ENCODE measurements at regions not wholly inside any gene's neighbourhood (a gene's known extent, or its start where the extent isn't known, plus 50 kb on each side); places are given as distances from the start of the nearest gene placed in this dataset.

GRCh38 chr12:124718458-124718857 lies 145.2 kb downstream of the SCARB1 start:
- H3K36me3 ChIP-seq, result no peaks in the 10 kb centered on the region
- H3K4me3 ChIP-seq, result no peak overlapping the region
- no peak overlapping the region for H3K27ac ChIP-seq
- H3K27me3 ChIP-seq, result no peaks in the 10 kb centered on the region
- 83 to 91% methylated on average over 8 of the region's 8 CpGs for WGBS, 2 donors (ENCODE audit: low coverage in 1 of 2)
- H3K9me3 ChIP-seq, result no peaks in the 10 kb centered on the region
- peaks cover 0 to 42% (median 17%) of the 10 kb centered on the region in 3 donors for H3K4me1 ChIP-seq
- TF ChIP-seq POLR2A (IDR thresholded peaks at IDR 0.05) (no peak), POLR2AphosphoS5 (IDR thresholded peaks at IDR 0.05) (no peak), EP300 (IDR thresholded peaks at IDR 0.05) (no peak), CTCF (IDR thresholded peaks at IDR 0.05) (no peak)
- ATAC-seq, result no peak

- H3K4me3 ChIP-seq, result no peak overlapping the region
- H3K27ac ChIP-seq, result no peak overlapping the region
- peaks cover 0 to 46% (median 21%) of the 10 kb centered on the region in 3 donors for H3K4me1 ChIP-seq
- ATAC-seq, result no peak
- no peaks in the 10 kb centered on the region for H3K27me3 ChIP-seq
- H3K9me3 ChIP-seq, result no peaks in the 10 kb centered on the region
- no peaks in the 10 kb centered on the region for H3K36me3 ChIP-seq
- TF ChIP-seq EP300 (IDR thresholded peaks at IDR 0.05), result no peak
- 81 to 89% methylated on average over 4 to 14 of the region's 14 CpGs for WGBS, 2 donors (ENCODE audit: low coverage in 1 of 2)
Observed at GRCh38 chr12:124718036-124718435, 145.6 kb downstream of the SCARB1 start.

- peaks cover 0 to 50% (median 21%) of the 10 kb centered on the region in 3 donors for H3K4me1 ChIP-seq
Observed at GRCh38 chr12:124717318-124717717, 146.3 kb downstream of the SCARB1 start.

GRCh38 chr12:124716208-124717130 lies 147.2 kb downstream of the SCARB1 start:
- Histone ChIP-seq H3K4me3 (no peak overlapping the region), H3K27ac (no peak overlapping the region), H3K36me3 (no peaks in the 10 kb centered on the region), H3K27me3 (no peaks in the 10 kb centered on the region), H3K9me3 (no peaks in the 10 kb centered on the region), H3K4me1 (peaks cover 0 to 44% (median 21%) of the 10 kb centered on the region in 3 donors)
- no peak for TF ChIP-seq CTCF (IDR thresholded peaks at IDR 0.05)
- TF ChIP-seq EP300 (IDR thresholded peaks at IDR 0.05), result no peak
- whole genome bisulfite sequencing, 2 donors (ENCODE audit: low coverage in 1 of 2), result 83% methylated on average over 6 of the region's 22 CpGs; no CpG with 5 or more reads in 1 of the 2 donors
- ATAC-seq, result no peak

More at GRCh38 chr12:124717318-124717717, 146.3 kb downstream of the SCARB1 start:
- Histone ChIP-seq H3K27me3 (no peaks in the 10 kb centered on the region), H3K36me3 (no peaks in the 10 kb centered on the region), H3K27ac (no peak overlapping the region), H3K4me3 (no peak overlapping the region), H3K9me3 (no peaks in the 10 kb centered on the region)
- WGBS, 2 donors (ENCODE audit: low coverage in 1 of 2), result 83 to 90% methylated on average over 1 to 2 of the region's 4 CpGs
- no peak for ATAC-seq
- TF ChIP-seq CTCF (IDR thresholded peaks at IDR 0.05) (no peak), POLR2A (IDR thresholded peaks at IDR 0.05) (no peak), POLR2AphosphoS5 (IDR thresholded peaks at IDR 0.05) (no peak), EP300 (IDR thresholded peaks at IDR 0.05) (no peak)

- Histone ChIP-seq H3K27ac (no peak overlapping the region), H3K4me3 (no peak overlapping the region), H3K9me3 (no peaks in the 10 kb centered on the region), H3K4me1 (peaks cover 0 to 36% (median 13%) of the 10 kb centered on the region in 3 donors), H3K36me3 (no peaks in the 10 kb centered on the region), H3K27me3 (no peaks in the 10 kb centered on the region)
- WGBS, 2 donors (ENCODE audit: low coverage in 1 of 2), result 63 to 85% methylated on average over 2 to 5 of the region's 15 CpGs
- no peak for TF ChIP-seq POLR2A (IDR thresholded peaks at IDR 0.05)
- TF ChIP-seq POLR2AphosphoS5 (IDR thresholded peaks at IDR 0.05), result no peak
- TF ChIP-seq EP300 (IDR thresholded peaks at IDR 0.05), result no peak
- TF ChIP-seq CTCF (IDR thresholded peaks at IDR 0.05), result no peak
- ATAC-seq, result no peak
Observed at GRCh38 chr12:124715121-124715990, 147.9 kb upstream of the NCOR2 start.

Measured in gastroesophageal sphincter (tissue), 4 donors.